HG02973 (cell line): ENCODE measurements at regions not wholly inside any gene's neighbourhood (a gene's known extent, or its start where the extent isn't known, plus 50 kb on each side); places are given as distances from the start of the nearest gene placed in this dataset.
A peak's percentile ranks its signal among the peaks of the same experiment; 100 is the strongest.

Source experiments
- ATAC-seq: cut with Tn5 transposase; IDR thresholded peaks from one replicate; pipeline ENCODE4 v1.9.1; 2021; ENCODE audit warnings: moderate library complexity; ENCODE audit not compliant: unreplicated experiment

GRCh38 chr7:25893436-25893835 lies 258.6 kb upstream of the NFE2L3 start:
- no peak for ATAC-seq

GRCh38 chr7:25894002-25894901 lies 257.7 kb upstream of the NFE2L3 start:
- ATAC-seq, result peak; percentile 54

DNA sequence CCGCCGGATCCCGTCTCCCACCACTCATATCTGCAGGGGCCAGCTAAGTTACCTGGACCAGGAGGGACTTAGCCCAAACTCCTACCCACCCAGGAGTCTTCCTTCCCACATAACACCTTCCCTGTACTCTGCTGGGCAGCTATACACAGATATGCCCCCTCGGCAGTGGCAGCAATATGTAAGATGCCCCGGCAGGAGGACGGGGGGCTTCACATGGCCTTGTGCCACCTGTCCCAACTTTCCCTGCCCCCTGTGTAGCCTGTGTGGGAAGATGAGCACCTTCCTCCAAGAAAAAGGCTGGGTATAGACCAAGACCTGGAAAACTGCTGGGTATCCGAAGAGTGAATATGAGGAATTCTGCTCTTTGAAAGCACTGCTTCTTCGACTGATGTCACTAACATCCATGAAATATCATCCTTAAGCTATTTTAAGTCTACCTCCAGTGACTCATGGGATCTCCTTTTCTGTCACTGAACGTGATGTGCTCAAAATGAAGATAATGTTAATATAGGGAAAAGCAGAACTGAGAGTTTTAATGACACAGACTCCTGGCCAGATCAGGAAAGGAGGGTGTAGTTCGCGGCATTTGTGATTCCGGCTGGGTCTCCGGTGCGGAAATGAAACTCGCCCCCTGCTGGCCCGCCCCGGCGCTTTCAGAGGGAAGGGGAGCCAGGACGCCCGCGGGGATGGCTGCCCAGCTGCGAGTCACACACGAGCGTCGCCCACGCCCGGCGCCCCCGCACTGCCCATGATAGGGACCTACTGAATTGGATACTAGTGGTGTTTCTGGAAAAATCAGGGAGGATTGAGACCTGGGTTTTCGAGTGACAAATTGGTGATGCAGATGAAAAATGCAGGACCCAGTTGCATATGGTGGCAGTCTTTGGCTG lies 256.9 kb upstream of the NFE2L3 start:
- ATAC-seq, result peak; percentile 56

GRCh38 chr7:25895792-25896171 lies 256.2 kb upstream of the NFE2L3 start:
- ATAC-seq, result no peak

DNA sequence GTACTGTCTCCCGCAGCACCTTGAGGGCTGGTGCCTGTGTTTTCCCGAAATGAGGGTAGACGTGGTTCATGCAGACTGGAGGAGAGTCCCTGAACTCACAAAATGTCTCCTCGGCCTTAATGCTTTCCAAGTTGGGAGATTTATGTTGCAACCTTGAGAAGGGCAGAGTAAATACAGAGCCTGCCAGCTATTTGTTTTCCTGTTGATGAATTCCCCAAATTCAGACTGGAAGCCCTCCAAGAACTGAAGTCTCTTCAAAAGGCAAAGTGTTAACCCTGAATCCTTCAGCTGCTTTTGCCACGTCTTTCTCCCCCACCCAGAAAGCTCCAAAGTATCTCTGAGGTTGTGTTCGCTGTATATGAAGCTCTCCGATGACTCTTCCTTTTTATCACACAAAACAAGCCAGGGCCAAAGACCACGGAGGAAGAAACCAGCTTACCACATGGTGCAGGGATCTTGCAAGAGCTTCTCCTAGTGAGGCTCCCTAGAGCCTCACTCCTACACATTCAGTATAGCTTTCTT lies 254.7 kb upstream of the NFE2L3 start:
- ATAC-seq, result no peak

DNA sequence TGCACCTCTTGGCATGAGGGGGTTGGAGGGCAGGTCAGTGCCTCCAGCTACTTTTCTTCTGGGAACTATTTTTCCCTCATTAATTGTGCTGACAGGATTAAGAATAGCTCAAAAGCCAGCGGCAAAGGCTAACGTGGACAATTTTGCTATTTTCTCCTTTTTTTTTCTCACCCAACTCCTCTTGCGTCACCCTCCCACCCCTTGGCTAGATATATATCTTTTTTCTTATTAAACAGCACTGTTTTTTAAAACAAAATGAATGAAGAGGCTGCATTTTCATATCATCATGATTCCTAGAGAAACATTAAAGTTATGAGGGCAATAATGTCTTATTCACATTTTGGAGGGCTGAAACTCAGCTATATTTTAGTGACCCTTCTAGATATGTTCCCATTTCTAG lies 251.8 kb upstream of the NFE2L3 start:
- ATAC-seq, result no peak

- ATAC-seq, result no peak
These were observed 251.1 kb upstream of the NFE2L3 start for GRCh38 chr7:25900877-25901276.

DNA sequence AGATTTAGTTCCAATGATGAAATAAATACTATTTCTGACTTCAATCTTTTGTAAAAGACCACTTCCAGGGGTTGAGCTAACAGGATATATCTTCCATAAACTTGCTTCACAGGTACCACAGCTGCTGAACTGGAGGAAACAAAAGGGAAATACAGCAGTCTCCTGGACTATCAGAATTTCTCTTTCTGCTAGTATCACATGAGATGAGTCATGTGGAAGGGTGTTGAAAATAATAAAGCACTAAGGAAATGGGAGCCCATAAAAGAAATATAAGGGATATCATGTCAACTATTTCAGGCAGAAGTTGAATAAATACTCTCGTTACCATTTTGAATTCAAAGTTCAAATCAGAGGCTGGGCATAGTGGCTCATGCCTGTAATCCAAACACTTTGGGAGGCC lies 250.3 kb upstream of the NFE2L3 start:
- ATAC-seq, result no peak

- no peak for ATAC-seq
These were observed 246.0 kb upstream of the NFE2L3 start for GRCh38 chr7:25906003-25906402.

DNA sequence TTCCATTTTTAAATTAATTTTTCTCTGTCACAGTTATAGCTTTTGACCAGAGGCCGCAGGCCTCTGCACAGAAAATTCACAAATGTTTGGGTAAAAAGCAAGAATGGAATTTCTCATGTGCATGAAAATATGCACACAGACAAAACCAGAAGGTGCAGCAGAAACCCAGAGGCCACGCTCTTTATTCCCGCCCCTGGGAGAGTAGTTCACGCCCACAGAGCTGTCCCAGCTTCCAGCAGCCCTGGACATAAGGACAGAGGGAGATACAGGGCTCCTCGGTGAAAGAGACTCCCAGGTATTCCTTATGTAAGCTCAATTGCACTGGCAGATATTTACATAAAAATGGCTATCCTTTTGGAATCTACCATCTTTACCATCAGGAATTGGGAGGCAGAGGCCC lies 245.2 kb upstream of the NFE2L3 start:
- ATAC-seq, result no peak

DNA sequence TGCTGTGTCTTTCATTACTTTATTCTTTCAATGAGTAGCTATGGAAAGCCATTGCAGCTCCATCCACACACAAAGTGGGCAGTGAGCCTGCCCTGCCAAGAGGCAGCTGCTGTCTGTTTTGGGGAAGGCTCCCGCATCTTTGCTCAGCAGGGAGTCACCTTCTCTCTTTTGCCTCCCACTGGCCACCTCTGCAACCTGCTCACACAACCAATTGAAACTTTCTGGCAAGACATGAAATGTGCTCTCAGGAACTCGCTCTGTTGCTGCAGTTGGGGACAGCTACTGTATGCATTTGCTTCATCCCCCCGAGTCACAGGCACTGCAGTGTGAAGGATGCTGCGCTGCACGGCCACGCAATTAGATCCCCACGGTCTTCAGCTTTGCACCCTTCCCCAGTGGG lies 244.8 kb upstream of the NFE2L3 start:
- ATAC-seq, result no peak

DNA sequence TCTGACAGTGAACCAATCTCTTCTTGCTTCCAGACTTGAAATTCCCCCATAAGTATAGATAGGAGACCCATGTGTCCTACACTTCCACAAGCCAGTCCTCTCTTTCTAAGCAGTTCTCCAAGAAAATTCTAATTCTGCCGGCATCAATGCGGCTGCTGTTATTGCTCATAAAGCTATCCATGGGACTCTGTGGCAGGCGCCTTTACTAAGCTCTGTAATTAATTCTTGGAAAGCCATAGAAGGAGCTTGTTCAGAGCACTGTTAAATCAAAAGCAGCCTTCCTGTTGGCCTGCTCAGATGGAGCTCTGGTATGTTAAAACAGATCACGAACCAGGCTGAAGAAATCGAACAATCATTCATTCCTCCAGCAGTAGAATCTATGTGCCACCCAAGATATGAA lies 244.3 kb upstream of the NFE2L3 start:
- no peak for ATAC-seq

- no peak for ATAC-seq
These were observed 243.6 kb upstream of the NFE2L3 start for GRCh38 chr7:25908154-25908949.

GRCh38 chr7:25911738-25912607 lies 240.0 kb upstream of the NFE2L3 start:
- ATAC-seq, result no peak

DNA sequence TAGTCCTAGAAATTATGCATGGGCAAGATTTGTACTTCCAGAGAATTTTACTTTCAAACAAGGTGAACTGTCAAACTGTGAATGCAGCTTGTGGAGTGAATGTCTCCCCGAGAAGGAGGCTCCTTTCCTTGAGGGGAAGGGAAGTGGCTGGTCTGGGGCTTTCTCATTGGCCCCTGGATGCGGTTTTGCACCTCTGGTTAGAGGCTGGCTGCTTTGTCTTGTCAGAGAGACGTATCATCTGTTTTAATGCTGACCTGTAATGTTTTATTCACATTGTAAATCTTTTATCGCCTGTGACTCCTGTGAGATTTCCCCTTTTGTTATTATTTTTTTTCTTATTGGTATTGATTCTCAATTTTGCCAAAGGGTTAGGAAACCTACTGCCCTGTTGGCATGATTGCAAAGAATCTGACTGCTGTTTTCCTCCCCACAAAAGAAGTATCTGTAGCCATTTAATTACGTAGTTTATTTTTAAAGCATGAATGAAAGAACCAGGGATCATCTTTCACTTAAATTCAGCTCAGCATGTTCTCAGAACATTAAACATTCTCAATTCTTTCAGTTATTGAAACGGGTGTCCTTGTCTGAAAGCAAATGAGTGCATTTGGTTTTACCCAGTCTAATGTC lies 238.3 kb upstream of the NFE2L3 start:
- ATAC-seq, result no peak

GRCh38 chr7:25918731-25919130 lies 233.3 kb upstream of the NFE2L3 start:
- no peak for ATAC-seq

DNA sequence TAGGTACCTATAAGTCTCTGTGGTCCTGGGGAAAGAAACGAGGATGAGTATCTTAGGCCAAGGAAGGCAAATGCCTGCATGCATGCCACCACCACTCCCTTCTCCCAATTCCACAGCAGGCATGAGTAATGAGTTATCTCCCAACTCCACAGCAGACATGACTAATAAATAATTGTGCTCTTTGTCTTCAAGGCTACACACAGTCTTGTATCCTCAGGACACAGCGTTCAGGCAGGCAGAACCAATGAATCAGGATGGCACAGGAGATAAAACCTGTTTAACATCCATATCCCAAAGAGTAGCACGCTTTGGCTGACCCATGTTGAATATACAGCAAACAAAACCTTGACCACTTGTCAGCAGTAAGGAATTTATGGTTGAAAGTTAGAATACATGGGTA lies 229.7 kb upstream of the NFE2L3 start:
- ATAC-seq, result no peak

DNA sequence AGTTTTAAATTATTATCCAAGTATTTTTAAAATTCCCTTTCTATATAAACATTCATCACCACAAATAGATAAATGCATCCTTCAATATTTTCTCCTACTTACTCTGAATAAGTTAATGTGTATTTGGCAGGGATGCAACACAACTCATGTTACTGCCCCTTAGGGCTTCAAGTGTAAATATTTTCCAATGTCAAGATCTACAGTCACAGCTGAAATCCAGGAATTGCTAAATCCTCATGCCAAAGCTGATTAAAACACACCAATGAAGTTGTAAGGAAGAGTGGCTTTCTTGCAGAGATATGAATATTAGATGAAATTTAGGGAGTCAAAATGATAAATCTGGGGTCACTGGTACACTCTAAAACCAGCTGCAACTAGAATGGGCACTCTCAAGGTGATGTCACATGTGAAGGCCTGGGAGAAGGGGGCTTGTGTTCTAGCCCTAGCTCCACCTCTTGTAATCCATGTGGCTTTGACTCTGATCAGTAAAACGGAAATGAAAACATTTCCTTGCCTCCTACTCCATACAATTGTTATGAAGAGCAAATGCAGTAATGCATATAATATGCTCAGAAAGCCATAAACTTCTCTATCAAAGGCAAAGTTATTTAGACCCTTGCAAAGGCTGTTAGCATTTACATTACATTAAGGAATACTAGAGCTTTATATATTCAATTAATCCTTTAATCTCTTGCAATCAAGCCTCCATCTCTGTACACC lies 228.1 kb upstream of the NFE2L3 start:
- ATAC-seq, result no peak

DNA sequence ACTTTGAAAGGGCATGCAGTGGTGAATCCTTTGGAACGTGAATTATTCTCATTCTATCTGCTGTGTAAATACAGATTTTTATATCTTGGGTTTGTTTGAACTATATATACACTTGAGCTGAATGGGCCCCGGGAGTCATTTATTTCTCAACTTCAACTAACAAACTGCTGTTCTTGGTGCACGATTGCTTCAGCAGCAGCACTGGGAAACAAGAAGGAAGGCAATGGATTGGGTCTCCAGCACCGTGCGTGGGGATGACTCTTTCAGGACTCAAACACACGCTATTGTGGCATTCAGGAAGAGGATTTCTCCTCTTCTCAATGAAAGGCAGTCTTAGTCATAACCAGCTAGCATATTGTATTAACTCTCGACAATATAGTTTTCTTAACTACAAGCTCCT lies 226.0 kb upstream of the NFE2L3 start:
- no peak for ATAC-seq
